Neural progenitor cell (in vitro differentiated cells): ENCODE measurements at regions not wholly inside any gene's neighbourhood (a gene's known extent, or its start where the extent isn't known, plus 50 kb on each side); places are given as distances from the start of the nearest gene placed in this dataset.
A peak's percentile ranks its signal among the peaks of the same experiment; 100 is the strongest.

Experiments
- DNase-seq: peaks from one replicate; pipeline ENCODE4 v3.0.0-alpha.2; 2016; ENCODE audit warnings: low spot score
- H2AFZ ChIP-seq: fragments of 200-600 bp; sonication (generic); replicated peaks from 2 replicates; pipeline ENCODE4 v1.6.1; 2016; ENCODE audit warnings: antibody characterized with exemption
- H3F3A ChIP-seq: fragments of 200-600 bp; sonication (generic); 2 replicates; pipeline ENCODE4 v1.6.1; 2016; ENCODE audit warnings: antibody characterized with exemption, low read depth
- H3K27ac ChIP-seq: fragments of 200-600 bp; sonication (generic); 2 replicates; pipeline ENCODE4 v1.5.1; 2016; ENCODE audit warnings: mild to moderate bottlenecking
- H3K27me3 ChIP-seq: fragments of 200-600 bp; sonication (generic); 2 replicates; pipeline ENCODE4 v1.6.1; 2016; ENCODE audit warnings: mild to moderate bottlenecking, moderate library complexity
- H3K36me3 ChIP-seq: fragments of 200-600 bp; sonication (generic); 2 replicates; pipeline ENCODE4 v1.5.1; 2016
- H3K4me1 ChIP-seq: fragments of 200-600 bp; sonication (generic); 2 replicates; pipeline ENCODE4 v1.6.1; 2016; ENCODE audit warnings: mixed run types
- H3K4me2 ChIP-seq: fragments of 200-600 bp; sonication (generic); 2 replicates; pipeline ENCODE4 v1.6.1; 2016
- H3K4me3 ChIP-seq: fragments of 200-600 bp; sonication (generic); 2 replicates; pipeline ENCODE4 v1.5.1; 2016
- H3K79me2 ChIP-seq: fragments of 200-600 bp; sonication (generic); 2 replicates; pipeline ENCODE4 v1.6.1; 2016; ENCODE audit warnings: low read depth
- H3K9ac ChIP-seq: fragments of 200-600 bp; sonication (generic); 2 replicates; pipeline ENCODE4 v1.6.1; 2016
- H3K9me3 ChIP-seq: fragments of 200-600 bp; sonication (generic); 2 replicates; pipeline ENCODE4 v1.5.1; 2016; ENCODE audit warnings: low read depth
- H4K20me1 ChIP-seq: fragments of 200-600 bp; sonication (generic); 2 replicates; pipeline ENCODE4 v1.6.1; 2016; ENCODE audit warnings: low read depth
- H3K27ac Mint-ChIP-seq: 3 replicates; pipeline ENCODE4 v1.8.0; 2021; ENCODE audit warnings: mixed read lengths
- H3K27me3 Mint-ChIP-seq: 2 replicates; pipeline ENCODE4 v1.8.0; 2022; ENCODE audit warnings: low read depth, mild to moderate bottlenecking, inconsistent platforms, moderate library complexity, mixed read lengths; ENCODE audit not compliant: insufficient read depth
- H3K36me3 Mint-ChIP-seq: 3 replicates; pipeline ENCODE4 v1.8.0; 2021; ENCODE audit warnings: mixed read lengths
- H3K4me1 Mint-ChIP-seq: 3 replicates; pipeline ENCODE4 v1.8.0; 2021; ENCODE audit warnings: mixed read lengths
- H3K4me3 Mint-ChIP-seq: 3 replicates; pipeline ENCODE4 v1.8.0; 2021; ENCODE audit warnings: mild to moderate bottlenecking, moderate library complexity, mixed read lengths
- H3K9me3 Mint-ChIP-seq: 3 replicates; pipeline ENCODE4 v1.8.0; 2020; ENCODE audit warnings: mixed read lengths
- CTCF ChIP-seq: fragments of 200-600 bp; sonication (generic); IDR thresholded peaks from 2 replicates; pipeline ENCODE4 v1.5.1; 2017; ENCODE audit warnings: antibody characterized with exemption, mild to moderate bottlenecking
- EZH2 ChIP-seq: fragments of 200-600 bp; sonication (generic); IDR thresholded peaks from 2 replicates; pipeline ENCODE4 v1.6.1; 2017; ENCODE audit warnings: antibody characterized with exemption, mild to moderate bottlenecking, moderate library complexity
- EZH2phosphoT487 ChIP-seq: fragments of 200-600 bp; sonication (generic); IDR thresholded peaks from 2 replicates; pipeline ENCODE4 v1.6.1; 2017; ENCODE audit warnings: antibody characterized with exemption

- Histone ChIP-seq H3K9ac (no peak overlapping the region), H3F3A (no peaks in the 10 kb centered on the region), H3K4me3 (no peak overlapping the region), H2AFZ (no peak overlapping the region), H4K20me1 (no peaks in the 10 kb centered on the region), H3K4me1 (peaks cover 11% of the 10 kb centered on the region), H3K9me3 (no peaks in the 10 kb centered on the region), H3K4me2 (no peak overlapping the region), H3K27me3 (no peaks in the 10 kb centered on the region), H3K79me2 (no peaks in the 10 kb centered on the region), H3K27ac (no peak overlapping the region), H3K36me3 (no peaks in the 10 kb centered on the region)
- Mint-ChIP-seq H3K4me3 (no peak overlapping the region), H3K27me3 (peaks cover 3% of the 10 kb centered on the region), H3K4me1 (peaks cover 2% of the 10 kb centered on the region), H3K9me3 (no peaks in the 10 kb centered on the region), H3K36me3 (no peaks in the 10 kb centered on the region), H3K27ac (no peak overlapping the region)
- no peak for DNase-seq
- TF ChIP-seq EZH2phosphoT487 (no peak), EZH2 (no peak), CTCF (no peak)
These were observed 382.3 kb upstream of the MAF start for GRCh38 chr16:79982862-79983261.

GRCh38 chr16:79982361-79982760 is 381.8 kb upstream of the MAF start:
- Mint-ChIP-seq H3K4me1 (peaks cover 2% of the 10 kb centered on the region), H3K27me3 (peaks cover 3% of the 10 kb centered on the region), H3K9me3 (no peaks in the 10 kb centered on the region), H3K4me3 (no peak overlapping the region), H3K36me3 (no peaks in the 10 kb centered on the region), H3K27ac (no peak overlapping the region)
- Histone ChIP-seq H3K36me3 (no peaks in the 10 kb centered on the region), H4K20me1 (no peaks in the 10 kb centered on the region), H3K27me3 (no peaks in the 10 kb centered on the region), H3F3A (no peaks in the 10 kb centered on the region), H3K27ac (no peak overlapping the region), H3K4me1 (peaks cover 11% of the 10 kb centered on the region), H3K4me2 (no peak overlapping the region), H3K4me3 (no peak overlapping the region), H3K9me3 (no peaks in the 10 kb centered on the region), H3K9ac (no peak overlapping the region), H3K79me2 (no peaks in the 10 kb centered on the region), H2AFZ (no peak overlapping the region)
- DNase-seq: no peak
- no peak for TF ChIP-seq CTCF
- TF ChIP-seq EZH2: no peak
- no peak for TF ChIP-seq EZH2phosphoT487

GRCh38 chr16:79981814-79982213 is 381.3 kb upstream of the MAF start:
- H3K4me2 ChIP-seq: peak overlapping the region; percentile 22
- H4K20me1 ChIP-seq: no peaks in the 10 kb centered on the region
- no peaks in the 10 kb centered on the region for H3F3A ChIP-seq
- no peaks in the 10 kb centered on the region for H3K36me3 ChIP-seq
- no peak for DNase-seq
- Mint-ChIP-seq H3K9me3 (no peaks in the 10 kb centered on the region), H3K4me1 (peaks cover 2% of the 10 kb centered on the region), H3K36me3 (no peaks in the 10 kb centered on the region), H3K27ac (no peak overlapping the region), H3K4me3 (no peak overlapping the region), H3K27me3 (peaks cover 3% of the 10 kb centered on the region)
- no peak overlapping the region for H2AFZ ChIP-seq
- no peak overlapping the region for H3K27ac ChIP-seq
- H3K9me3 ChIP-seq: no peaks in the 10 kb centered on the region
- TF ChIP-seq EZH2phosphoT487 (no peak), CTCF (no peak), EZH2 (no peak)
- H3K27me3 ChIP-seq: no peaks in the 10 kb centered on the region
- no peaks in the 10 kb centered on the region for H3K79me2 ChIP-seq
- peaks cover 11% of the 10 kb centered on the region for H3K4me1 ChIP-seq
- no peak overlapping the region for H3K4me3 ChIP-seq
- no peak overlapping the region for H3K9ac ChIP-seq
